ENCODE measurements at regions not wholly inside any gene's neighbourhood (a gene's known extent, or its start where the extent isn't known, plus 50 kb on each side); places are given as distances from the start of the nearest gene placed in this dataset.

DNA sequence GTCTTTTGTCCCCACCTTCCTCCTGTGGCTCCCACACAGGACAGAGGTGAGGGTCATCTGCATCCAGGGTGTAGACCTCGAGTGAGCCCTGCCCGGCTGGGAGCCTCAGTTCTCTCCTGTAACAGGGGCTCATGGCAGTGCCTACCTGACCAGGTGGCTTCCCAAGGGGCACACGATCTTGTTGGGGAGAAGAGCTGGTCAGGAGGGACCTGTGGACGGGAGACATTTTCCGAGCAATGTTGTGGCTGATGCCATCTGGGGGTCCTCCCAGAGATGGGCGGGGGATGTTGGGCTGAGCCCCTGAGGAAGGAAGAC, 51.9 kb downstream of the CEBPB start:
- no peak for DNase-seq
- H3K4me3 Mint-ChIP-seq: no peak overlapping the region
- no peak for ATAC-seq
- H3K36me3 Mint-ChIP-seq: no peaks in the 10 kb centered on the region
- peaks cover 0 to 2% (median 0%) of the 10 kb centered on the region in 5 donors for H3K27me3 Mint-ChIP-seq
- peaks cover 0 to 2% (median 0%) of the 10 kb centered on the region in 4 donors for H3K4me1 Mint-ChIP-seq
- H3K9me3 Mint-ChIP-seq: no peaks in the 10 kb centered on the region
- POLR2A ChIA-PET: no interaction called here
- H3K27ac Mint-ChIP-seq: no peak overlapping the region

DNA sequence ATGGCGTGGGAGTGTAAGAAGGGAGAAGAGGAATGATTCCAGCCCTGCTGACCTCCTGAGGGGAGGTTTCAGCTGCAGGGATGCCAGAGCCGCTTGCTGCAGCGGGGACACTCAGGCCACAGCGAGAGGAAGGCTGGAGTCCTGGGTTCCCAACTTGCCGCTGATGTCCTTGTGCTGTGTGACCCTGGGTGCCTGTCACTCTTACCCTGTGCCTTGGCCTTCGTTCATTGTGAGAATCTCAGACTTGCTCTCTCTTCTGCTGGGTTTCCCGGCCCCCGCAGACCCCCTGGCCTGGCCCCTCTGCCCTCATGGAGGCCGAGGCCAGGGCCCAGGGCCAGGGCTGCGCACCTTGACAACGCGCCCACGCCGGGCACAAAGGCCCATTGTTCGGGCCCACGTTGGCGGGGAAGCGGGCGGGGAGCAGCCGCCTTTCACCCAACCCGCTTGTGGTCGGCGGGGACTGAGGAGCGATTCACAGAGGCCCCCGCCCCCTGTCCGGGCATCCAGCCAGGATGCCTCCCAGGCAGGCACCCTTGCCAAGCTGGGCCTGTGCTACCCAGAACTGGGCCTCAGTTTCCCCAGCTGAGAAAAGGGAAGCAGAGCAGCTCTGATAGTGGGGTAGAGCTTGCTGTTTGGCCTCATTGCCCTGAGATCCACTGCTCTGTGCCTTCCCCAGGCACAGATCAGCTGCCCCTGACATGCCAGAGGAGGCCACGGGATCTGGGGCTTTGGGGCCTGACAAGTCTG, 52.4 kb downstream of the CEBPB start:
- peaks cover 0 to 2% (median 0%) of the 10 kb centered on the region in 5 donors for H3K27me3 Mint-ChIP-seq
- peaks cover 0 to 2% (median 0%) of the 10 kb centered on the region in 4 donors for H3K4me1 Mint-ChIP-seq
- ATAC-seq (no peak), DNase-seq (no peak)
- no peaks in the 10 kb centered on the region for H3K9me3 Mint-ChIP-seq
- H3K27ac Mint-ChIP-seq: no peak overlapping the region
- H3K4me3 Mint-ChIP-seq: no peak overlapping the region
- no peaks in the 10 kb centered on the region for H3K36me3 Mint-ChIP-seq
- POLR2A ChIA-PET: no interaction called here

DNA sequence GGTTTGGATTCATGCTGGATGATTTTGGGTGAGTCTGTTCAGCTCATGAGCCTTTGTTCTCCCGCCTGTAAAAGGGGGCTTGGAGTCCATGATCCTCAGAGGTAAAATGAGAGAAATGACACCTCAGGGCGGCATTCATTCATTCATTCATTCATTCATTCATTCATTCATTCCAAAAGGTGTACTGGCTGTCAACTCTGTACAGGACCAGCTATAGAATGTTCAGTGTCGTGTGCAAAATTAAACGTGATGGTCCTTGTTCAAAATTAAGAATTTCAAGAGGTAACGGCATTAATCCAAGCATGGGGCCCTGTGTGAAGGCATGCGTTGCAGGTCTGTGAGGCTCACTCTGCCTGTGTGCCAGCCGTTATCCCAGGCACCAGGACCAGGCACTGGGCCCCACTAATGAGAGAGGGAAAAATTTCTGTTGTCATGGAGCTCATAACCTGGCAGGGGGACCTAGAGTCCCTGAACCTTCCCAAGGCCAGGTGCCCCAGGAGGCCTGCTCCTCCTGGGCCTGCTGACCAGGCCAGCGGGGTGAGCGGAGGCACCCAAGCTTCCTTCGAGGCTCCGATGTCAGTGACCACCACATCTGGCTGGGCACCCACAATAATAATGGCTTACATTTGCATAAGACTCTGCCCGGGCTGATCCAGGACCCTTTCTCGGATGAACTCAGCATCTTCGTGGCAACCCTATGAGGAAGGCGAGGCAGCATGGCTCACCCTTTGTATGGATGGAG, 53.2 kb downstream of the CEBPB start:
- ATAC-seq: no peak
- peaks cover 0 to 2% (median 0%) of the 10 kb centered on the region in 5 donors for H3K27me3 Mint-ChIP-seq
- no peak overlapping the region for H3K27ac Mint-ChIP-seq
- H3K36me3 Mint-ChIP-seq: no peaks in the 10 kb centered on the region
- DNase-seq: no peak
- no peaks in the 10 kb centered on the region for H3K4me1 Mint-ChIP-seq
- POLR2A ChIA-PET: no interaction called here
- H3K4me3 Mint-ChIP-seq: no peak overlapping the region
- no peaks in the 10 kb centered on the region for H3K9me3 Mint-ChIP-seq

DNA sequence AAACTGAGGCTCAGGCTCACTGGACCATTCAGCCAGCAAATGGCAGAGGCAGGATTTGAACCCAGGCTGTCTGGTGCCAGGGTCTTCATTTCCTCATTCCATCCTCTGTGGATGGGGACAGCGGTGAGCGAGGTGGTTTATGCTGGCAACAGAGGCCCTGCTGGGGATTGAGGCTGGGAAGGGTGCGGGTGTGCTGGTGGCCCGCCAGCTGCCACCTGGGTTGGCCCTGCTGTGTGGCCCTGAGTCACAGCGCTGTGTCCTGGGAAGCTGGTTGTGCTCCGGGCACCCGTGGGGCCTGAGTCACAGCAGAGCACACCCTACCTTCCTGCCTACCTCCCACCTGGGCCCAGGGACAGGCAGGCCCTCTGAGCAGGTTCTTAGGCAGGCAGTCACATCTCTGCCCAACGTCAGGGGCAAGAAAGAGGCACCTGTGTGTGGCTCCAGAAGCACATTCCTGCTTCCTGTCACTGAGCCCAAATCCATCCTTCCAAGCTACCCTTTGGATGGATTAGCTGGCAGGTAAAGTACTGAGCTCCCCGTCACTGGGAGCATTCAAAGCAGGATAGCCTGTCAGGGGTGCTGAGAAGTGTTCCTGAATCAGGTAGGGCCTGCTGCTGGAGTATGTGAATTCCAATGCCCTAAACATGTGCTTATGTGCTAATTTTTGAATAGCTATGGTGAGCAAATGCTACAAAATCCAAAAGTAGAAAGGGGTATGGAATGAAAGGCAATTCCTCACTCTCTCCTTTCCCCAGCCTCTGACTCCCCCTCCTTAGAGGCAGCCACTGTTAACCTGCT, 53.9 kb downstream of the CEBPB start:
- Mint-ChIP-seq H3K4me1 (no peaks in the 10 kb centered on the region), H3K9me3 (no peaks in the 10 kb centered on the region), H3K4me3 (no peak overlapping the region), H3K36me3 (no peaks in the 10 kb centered on the region), H3K27ac (no peak overlapping the region), H3K27me3 (peaks cover 0 to 3% (median 0%) of the 10 kb centered on the region in 5 donors)
- POLR2A ChIA-PET: no interaction called here
- ATAC-seq (no peak), DNase-seq (no peak)

DNA sequence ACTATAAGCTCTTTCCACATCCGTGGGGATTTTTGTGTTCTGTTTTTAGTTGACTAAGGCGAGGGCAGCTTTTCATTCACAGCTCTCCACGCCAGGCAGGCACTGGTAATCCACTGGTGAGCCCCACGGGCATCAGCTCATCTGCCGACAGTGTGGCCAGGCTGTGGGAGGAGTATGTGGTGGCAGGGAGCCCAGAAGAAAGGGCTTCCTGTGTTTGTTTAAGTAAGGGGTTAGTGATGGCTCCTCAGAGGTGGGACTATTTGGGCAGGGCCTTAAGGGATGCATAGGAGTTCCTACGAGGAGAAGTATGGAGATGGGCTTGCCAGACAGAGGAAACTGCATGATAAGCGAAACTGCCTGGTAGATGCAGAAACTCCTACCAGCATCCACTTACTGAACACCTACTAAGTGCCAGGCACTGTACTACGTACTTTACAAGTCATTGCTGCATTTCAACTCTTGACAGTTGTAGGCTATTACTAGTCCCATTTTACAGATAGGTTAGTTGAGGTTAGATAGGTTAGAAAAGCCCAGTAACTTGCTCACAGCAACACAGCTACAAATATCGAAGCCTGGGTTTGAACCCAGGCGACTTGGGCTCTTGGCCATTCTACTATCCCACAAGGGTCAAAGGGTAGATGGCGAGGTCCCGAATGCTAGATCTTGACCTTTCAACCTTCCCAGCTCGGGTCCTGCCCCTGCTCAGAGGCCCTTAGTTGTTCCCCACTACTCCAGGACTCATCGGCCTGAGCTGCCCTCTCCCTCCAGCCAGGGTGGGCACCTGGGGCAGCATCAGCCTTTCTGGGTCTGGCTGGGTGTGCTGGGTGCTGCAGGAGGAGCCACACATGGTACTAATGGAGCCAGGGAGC, 55.1 kb downstream of the CEBPB start:
- DNase-seq (no peak), ATAC-seq (no peak)
- POLR2A ChIA-PET: no interaction called here
- H3K36me3 Mint-ChIP-seq: no peaks in the 10 kb centered on the region
- H3K9me3 Mint-ChIP-seq: no peaks in the 10 kb centered on the region
- no peak overlapping the region for H3K4me3 Mint-ChIP-seq
- peaks cover 0 to 3% (median 0%) of the 10 kb centered on the region in 5 donors for H3K27me3 Mint-ChIP-seq
- H3K4me1 Mint-ChIP-seq: no peaks in the 10 kb centered on the region
- peak overlapping the region in 1 of 10 donors; percentile 63 for H3K27ac Mint-ChIP-seq

DNA sequence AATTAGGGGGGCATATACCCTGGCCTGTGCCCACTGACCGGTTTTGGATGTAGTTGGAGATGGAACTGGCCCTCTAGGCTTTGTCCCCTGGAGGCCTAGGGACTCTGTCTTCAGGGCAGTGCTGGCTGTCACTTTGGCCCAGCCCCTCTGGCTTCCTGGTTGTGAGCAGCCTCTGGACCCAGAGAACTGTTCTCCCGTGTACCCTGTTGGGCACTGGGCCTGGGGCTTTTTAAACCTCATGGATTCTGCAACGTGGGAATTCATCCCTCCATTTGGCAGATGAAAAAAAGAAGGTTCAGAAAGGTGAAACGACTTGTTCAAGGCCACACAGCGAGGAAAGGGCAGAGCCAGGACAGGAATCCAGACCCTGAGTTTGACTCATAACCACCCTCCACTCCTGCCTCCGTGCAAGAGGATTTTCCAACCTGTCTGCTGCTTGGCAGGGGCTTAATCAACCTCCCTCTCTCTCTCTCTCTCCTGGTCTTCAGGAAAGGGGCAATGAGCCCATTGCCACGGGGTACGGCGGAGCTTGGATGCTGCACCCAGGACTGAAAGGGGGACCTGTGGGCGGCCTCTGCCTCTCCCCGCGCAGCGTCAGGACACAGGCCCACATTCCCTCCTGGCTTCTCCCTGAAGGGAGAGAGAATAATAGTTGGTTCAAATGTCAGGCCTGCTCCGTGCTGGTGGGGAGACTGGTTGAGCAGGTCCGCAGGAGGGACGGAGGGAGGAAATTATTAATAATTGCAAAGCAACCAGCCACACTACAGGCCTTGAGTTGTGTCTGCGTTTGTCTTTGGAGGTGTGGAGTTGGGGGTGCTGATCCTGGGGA, 56.0 kb downstream of the CEBPB start:
- Mint-ChIP-seq H3K36me3 (no peaks in the 10 kb centered on the region), H3K27ac (peak overlapping the region in 1 of 10 donors; percentile 53), H3K4me3 (no peak overlapping the region), H3K9me3 (no peaks in the 10 kb centered on the region), H3K27me3 (peaks cover 0 to 3% (median 0%) of the 10 kb centered on the region in 5 donors), H3K4me1 (no peaks in the 10 kb centered on the region)
- POLR2A ChIA-PET: no interaction called here
- no peak for ATAC-seq
- DNase-seq: no peak

DNA sequence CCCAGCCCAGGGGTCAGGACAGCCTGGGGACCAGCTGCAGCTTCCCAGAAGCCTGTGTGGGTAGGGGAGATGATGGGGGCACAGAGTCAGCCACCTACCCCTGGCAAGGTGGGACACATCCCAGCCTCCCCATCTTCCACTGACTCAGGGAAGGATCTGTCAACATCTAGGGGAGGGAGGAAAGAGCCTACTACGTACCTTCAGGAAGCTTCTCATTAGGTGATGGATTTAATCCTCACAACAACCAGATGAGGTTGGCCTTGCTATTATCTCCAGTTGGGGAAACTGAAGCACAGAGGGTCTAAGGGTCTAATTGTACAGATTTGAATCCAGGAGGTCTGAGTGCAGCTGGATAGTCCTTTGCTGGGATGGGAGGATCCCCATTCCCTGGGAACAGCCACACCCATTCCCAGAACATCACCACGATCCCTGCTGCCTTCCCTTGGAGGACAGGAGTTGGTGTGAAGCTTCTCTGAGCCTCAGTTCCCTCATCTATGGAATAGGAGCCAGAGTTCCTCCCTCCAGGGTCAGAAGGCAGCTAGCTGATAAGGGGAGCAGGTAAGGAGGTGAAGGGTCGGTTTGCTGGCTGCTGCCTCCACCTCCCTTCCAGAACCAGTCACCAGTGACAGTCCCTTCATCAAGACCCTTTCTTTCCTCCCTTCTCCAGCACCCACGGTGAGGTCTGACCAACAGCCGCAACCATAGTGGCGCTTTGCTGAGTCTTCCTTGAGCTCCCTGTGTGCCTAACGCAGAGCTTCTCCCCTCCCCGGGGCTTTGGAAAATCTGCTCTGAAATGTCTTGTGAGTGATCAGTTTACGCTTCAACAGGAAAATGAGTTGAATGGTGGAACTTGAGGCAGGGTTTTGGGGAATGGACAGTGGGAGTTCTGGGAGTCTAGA, 56.8 kb downstream of the CEBPB start:
- no peak for ATAC-seq
- no peaks in the 10 kb centered on the region for H3K4me1 Mint-ChIP-seq

DNA sequence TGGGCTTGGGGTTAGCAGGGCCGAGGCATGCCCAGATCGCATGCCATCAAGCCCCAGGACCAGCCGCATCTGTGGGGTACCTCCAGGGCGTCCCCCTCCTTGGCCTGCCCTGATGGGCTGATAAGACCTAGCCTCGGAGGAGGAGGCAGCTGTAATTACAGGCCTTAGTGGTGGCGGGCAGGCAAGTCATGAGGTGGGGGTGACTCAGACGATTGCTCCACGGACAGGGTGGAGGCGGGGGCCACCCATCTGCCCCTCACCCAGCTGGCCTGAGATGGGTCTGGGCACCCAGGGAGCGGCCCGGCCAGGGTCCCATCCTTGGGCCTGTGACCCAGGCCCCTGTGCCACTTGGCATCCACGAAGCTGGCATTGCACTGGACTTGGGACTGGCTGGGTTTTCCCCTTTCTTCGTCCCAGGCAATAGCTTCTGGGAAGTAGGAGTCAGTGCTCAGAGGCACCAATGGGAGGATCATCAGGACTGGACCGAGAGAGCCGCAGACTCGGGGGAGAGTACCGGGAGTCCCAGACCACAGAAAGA, 57.5 kb downstream of the CEBPB start:
- DNase-seq: no peak
- Mint-ChIP-seq H3K4me1 (no peaks in the 10 kb centered on the region), H3K9me3 (no peaks in the 10 kb centered on the region), H3K36me3 (no peaks in the 10 kb centered on the region), H3K27me3 (peaks cover 0 to 2% (median 0%) of the 10 kb centered on the region in 5 donors), H3K4me3 (no peak overlapping the region), H3K27ac (no peak overlapping the region)
- POLR2A ChIA-PET: interaction anchor here (0.6 kb wide), 1 partner anchor 136 kb away, joined by 3 read pairs; no protein-coding TSS in a partner anchor
- ATAC-seq: no peak

More for the DNA sequence above, 56.8 kb downstream of the CEBPB start:
- H3K36me3 Mint-ChIP-seq: no peaks in the 10 kb centered on the region
- no peaks in the 10 kb centered on the region for H3K9me3 Mint-ChIP-seq
- no peak for DNase-seq
- peaks cover 0 to 3% (median 0%) of the 10 kb centered on the region in 5 donors for H3K27me3 Mint-ChIP-seq
- no peak overlapping the region for H3K27ac Mint-ChIP-seq
- POLR2A ChIA-PET: no interaction called here
- H3K4me3 Mint-ChIP-seq: no peak overlapping the region

DNA sequence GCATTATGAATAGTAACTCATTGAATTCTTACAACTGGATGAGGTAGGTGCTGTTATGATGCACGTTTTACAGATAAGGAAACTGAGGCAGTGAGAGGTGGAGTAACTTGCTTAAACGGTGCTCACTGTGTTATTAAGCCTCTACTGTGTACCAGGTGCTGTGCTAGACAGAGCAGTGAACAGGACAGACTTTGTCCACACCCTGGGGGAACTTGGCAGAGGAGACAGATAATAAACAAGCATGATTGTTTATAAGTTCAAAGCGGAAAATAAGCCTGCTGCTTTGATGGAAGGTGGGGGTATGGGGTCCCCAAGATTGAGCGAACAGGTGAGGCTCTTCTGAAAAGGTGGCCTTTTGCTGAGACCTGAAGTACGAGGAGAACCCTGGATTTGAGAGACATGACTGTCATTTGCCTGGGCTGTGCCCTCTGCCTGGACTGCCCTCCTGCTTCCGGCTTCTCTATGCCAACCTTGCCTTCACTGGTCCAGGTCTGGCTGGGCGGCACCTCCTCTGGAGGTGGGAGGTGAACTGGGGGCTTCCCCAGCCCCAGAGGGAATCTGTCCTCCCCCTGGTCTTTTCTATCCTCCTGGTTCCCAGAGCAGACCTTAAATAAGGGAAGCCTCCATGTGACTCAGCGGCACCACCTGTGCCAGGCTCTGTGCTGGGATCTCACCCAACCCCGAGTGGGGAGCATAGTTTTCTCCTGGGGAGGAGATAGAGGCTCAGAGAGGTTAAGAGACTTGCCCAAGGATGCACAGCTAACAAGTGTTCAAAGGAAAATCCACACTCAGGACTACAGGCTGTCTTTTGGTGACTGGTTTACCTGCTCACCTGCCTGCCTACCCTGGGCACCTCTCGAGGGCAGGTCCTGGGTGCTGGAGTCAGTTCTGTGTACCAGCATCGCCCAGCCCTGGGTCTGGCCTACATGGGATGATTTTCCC, 59.1 kb downstream of the CEBPB start:
- no peak for ATAC-seq
- Mint-ChIP-seq H3K36me3 (no peaks in the 10 kb centered on the region), H3K27me3 (peaks cover 0 to 2% (median 0%) of the 10 kb centered on the region in 5 donors), H3K4me1 (no peaks in the 10 kb centered on the region), H3K4me3 (no peak overlapping the region), H3K9me3 (no peaks in the 10 kb centered on the region), H3K27ac (no peak overlapping the region)
- POLR2A ChIA-PET: no interaction called here
- DNase-seq: no peak

DNA sequence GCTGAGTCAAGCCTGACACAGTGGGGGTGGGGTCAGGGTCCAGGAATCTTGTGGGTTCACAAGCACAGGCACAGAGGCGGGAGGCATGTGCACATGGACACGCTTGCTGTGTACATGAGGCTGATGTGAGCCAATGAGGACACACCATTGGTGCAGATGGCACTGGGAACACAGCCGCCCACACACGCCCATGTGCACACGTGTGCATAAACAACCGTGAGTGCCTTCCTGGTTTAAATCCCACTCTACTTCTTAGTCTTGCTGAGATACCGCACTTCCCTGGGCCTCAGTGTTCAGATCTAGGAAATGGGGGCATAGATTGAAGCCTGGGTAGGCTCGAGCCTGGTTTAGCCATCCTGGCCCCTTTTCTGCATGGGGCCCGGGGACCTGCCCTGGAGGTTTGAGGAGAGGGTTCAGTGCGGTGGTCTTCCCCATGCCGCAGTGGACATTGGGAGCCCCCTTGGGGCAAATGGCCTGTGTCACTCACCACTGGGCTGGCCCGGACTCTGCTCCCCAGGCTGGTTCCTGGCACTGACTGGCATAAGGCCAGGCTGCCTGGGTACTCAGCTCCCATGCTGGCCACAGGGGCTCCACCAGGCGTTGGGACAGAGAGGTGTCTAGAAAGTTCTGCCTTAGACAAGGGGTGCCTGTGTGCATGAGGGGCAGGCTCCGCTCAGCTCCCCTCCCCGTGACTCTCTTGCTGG, 60.2 kb downstream of the CEBPB start:
- POLR2A ChIA-PET: no interaction called here
- H3K4me1 Mint-ChIP-seq: no peaks in the 10 kb centered on the region
- peak overlapping the region in 2 of 10 donors; percentile 15 to 55 for H3K27ac Mint-ChIP-seq
- DNase-seq (no peak), ATAC-seq (no peak)
- peaks cover 0 to 2% (median 0%) of the 10 kb centered on the region in 5 donors for H3K27me3 Mint-ChIP-seq
- H3K36me3 Mint-ChIP-seq: no peaks in the 10 kb centered on the region
- no peak overlapping the region for H3K4me3 Mint-ChIP-seq
- no peaks in the 10 kb centered on the region for H3K9me3 Mint-ChIP-seq
